ENCODE measurements at regions not wholly inside any gene's neighbourhood (a gene's known extent, or its start where the extent isn't known, plus 50 kb on each side); places are given as distances from the start of the nearest gene placed in this dataset.

GRCh38 chr2:136357007-136357380 is 239.0 kb upstream of the CXCR4 start:
- TF ChIP-seq POLR2AphosphoS5 (IDR thresholded peaks at IDR 0.05) (no peak), POLR2A (IDR thresholded peaks at IDR 0.05) (no peak)
- TF ChIP-seq, protein P1, sequence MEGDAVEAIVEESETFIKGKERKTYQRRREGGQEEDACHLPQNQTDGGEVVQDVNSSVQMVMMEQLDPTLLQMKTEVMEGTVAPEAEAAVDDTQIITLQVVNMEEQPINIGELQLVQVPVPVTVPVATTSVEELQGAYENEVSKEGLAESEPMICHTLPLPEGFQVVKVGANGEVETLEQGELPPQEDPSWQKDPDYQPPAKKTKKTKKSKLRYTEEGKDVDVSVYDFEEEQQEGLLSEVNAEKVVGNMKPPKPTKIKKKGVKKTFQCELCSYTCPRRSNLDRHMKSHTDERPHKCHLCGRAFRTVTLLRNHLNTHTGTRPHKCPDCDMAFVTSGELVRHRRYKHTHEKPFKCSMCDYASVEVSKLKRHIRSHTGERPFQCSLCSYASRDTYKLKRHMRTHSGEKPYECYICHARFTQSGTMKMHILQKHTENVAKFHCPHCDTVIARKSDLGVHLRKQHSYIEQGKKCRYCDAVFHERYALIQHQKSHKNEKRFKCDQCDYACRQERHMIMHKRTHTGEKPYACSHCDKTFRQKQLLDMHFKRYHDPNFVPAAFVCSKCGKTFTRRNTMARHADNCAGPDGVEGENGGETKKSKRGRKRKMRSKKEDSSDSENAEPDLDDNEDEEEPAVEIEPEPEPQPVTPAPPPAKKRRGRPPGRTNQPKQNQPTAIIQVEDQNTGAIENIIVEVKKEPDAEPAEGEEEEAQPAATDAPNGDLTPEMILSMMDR (IDR thresholded peaks at IDR 0.05): no peak
- no peaks in the 10 kb centered on the region for H3K27me3 ChIP-seq
- H3K9me3 ChIP-seq: no peaks in the 10 kb centered on the region
- no peaks in the 10 kb centered on the region for H3K4me1 ChIP-seq
- DNase-seq (ENCODE audit: low spot score in 2 of 2): no peak
- intact Hi-C loops (cut with DNase I; ENCODE audit: low total_unique reads): no loop called here
- no peak overlapping the region for H3K4me3 ChIP-seq
- no peaks in the 10 kb centered on the region for H3K36me3 ChIP-seq
- H3K27ac ChIP-seq: no peak overlapping the region

- no peak overlapping the region for H3K27ac ChIP-seq
- H3K4me3 ChIP-seq: no peak overlapping the region
- intact Hi-C loops (cut with DNase I; ENCODE audit: low total_unique reads): no loop called here
Observed at GRCh38 chr2:136356125-136357006, 238.4 kb upstream of the CXCR4 start.

DNA sequence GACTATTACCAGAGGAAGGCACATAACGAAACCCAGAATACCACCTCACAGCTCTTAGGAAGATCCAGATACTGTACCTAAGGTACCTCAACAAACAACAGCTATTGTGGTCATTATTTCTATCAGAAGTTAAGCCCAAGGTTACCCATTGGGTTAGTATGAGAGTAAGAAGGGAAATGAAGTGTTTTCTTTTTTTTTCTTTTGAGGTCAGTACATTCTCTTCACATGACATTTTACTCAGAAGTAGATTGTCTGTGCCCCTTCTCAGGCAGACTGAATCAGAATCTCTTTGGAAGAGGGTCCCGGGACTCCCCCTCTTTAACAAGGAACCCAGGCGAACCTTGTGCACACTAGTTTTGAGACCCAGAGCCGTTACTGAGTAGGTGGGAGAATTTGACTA is 233.7 kb upstream of the CXCR4 start:
- Histone ChIP-seq H3K4me1 (no peaks in the 10 kb centered on the region), H3K4me3 (no peak overlapping the region), H3K27ac (no peak overlapping the region), H3K27me3 (no peaks in the 10 kb centered on the region), H3K36me3 (no peaks in the 10 kb centered on the region), H3K9me3 (no peaks in the 10 kb centered on the region)
- intact Hi-C loops (cut with DNase I; ENCODE audit: low total_unique reads): no loop called here
- DNase-seq (ENCODE audit: low spot score in 2 of 2): no peak
- TF ChIP-seq POLR2A (IDR thresholded peaks at IDR 0.05) (no peak), POLR2AphosphoS5 (IDR thresholded peaks at IDR 0.05) (no peak)
- TF ChIP-seq, protein P1 (IDR thresholded peaks at IDR 0.05): no peak

More at GRCh38 chr2:136356125-136357006, 238.4 kb upstream of the CXCR4 start:
- no peaks in the 10 kb centered on the region for H3K4me1 ChIP-seq
- no peak for TF ChIP-seq POLR2AphosphoS5 (IDR thresholded peaks at IDR 0.05)
- no peak for TF ChIP-seq POLR2A (IDR thresholded peaks at IDR 0.05)
- TF ChIP-seq, protein P1 (IDR thresholded peaks at IDR 0.05): no peak
- no peaks in the 10 kb centered on the region for H3K27me3 ChIP-seq
- DNase-seq (ENCODE audit: low spot score in 2 of 2): no peak
- no peaks in the 10 kb centered on the region for H3K36me3 ChIP-seq
- no peaks in the 10 kb centered on the region for H3K9me3 ChIP-seq

DNA sequence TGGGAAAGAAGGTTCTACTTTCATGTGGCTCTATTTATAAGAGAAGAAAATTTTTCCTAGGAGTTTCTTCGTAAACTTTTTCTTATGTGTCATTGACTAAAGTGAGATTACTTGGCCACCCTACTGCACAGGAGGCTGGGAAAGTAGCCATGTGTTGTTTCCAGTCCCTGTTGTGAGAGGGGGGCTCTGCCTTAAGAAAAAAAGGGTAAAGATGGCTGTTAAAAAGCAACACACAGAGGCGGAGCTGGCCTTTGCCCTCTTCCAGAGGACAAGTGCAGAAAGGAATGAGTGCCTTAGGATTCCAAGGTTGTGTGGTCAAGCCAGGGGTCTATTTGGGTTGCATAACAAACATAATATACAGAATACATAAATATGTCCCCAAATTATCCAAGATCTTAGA is 230.0 kb upstream of the CXCR4 start:
- no peak for DNase-seq (ENCODE audit: low spot score in 2 of 2)
- no peaks in the 10 kb centered on the region for H3K36me3 ChIP-seq
- no peak overlapping the region for H3K27ac ChIP-seq
- no peaks in the 10 kb centered on the region for H3K27me3 ChIP-seq
- intact Hi-C loops (cut with DNase I; ENCODE audit: low total_unique reads): no loop called here
- TF ChIP-seq, protein P1 (IDR thresholded peaks at IDR 0.05): no peak
- no peak for TF ChIP-seq POLR2AphosphoS5 (IDR thresholded peaks at IDR 0.05)
- TF ChIP-seq POLR2A (IDR thresholded peaks at IDR 0.05): no peak
- H3K4me1 ChIP-seq: no peaks in the 10 kb centered on the region
- H3K4me3 ChIP-seq: no peak overlapping the region
- H3K9me3 ChIP-seq: no peaks in the 10 kb centered on the region

DNA sequence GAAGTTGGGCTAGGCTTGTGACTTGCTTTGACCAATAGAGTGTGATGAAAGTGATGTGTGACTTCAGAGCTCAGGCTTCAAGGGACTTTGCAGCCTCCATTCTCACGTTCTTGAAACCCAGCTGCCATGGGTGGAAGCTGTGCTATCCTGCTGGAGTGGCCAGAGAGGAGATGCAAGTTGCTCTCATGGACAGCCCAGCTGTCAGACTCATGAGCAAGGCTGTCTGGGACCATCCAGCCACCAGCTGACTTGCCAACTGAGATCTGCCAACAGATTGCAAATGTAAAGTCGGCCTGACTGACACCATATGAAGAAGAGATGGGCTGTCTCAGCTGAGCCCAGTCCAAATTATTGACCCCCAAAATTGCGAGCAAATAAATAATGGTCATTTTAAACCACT is 226.4 kb upstream of the CXCR4 start:
- H3K4me1 ChIP-seq: no peaks in the 10 kb centered on the region
- no peaks in the 10 kb centered on the region for H3K36me3 ChIP-seq
- H3K9me3 ChIP-seq: no peaks in the 10 kb centered on the region
- TF ChIP-seq POLR2A (IDR thresholded peaks at IDR 0.05) (no peak), POLR2AphosphoS5 (IDR thresholded peaks at IDR 0.05) (no peak)
- TF ChIP-seq, protein P1 (IDR thresholded peaks at IDR 0.05): no peak
- no peak overlapping the region for H3K27ac ChIP-seq
- no peaks in the 10 kb centered on the region for H3K27me3 ChIP-seq
- no peak for DNase-seq (ENCODE audit: low spot score in 2 of 2)
- intact Hi-C loops (cut with DNase I; ENCODE audit: low total_unique reads): no loop called here
- no peak overlapping the region for H3K4me3 ChIP-seq

All from breast epithelium (tissue), 4 donors.